ENCODE measurements at regions not wholly inside any gene's neighbourhood (a gene's known extent, or its start where the extent isn't known, plus 50 kb on each side); places are given as distances from the start of the nearest gene placed in this dataset.

- Histone ChIP-seq H3K4me1 (ENCODE audit: insufficient read depth, low read length) (no peaks in the 10 kb centered on the region), H3K4me3 (ENCODE audit: low read depth in 1 of 2, low read length in 2 of 2) (no peak overlapping the region), H4K20me1 (ENCODE audit: insufficient read depth, low read length) (no peaks in the 10 kb centered on the region), H3K4me2 (ENCODE audit: insufficient read depth, low read length) (no peak overlapping the region), H3K36me3 (ENCODE audit: insufficient read depth, low read length) (no peaks in the 10 kb centered on the region), H3K9me3 (ENCODE audit: insufficient read depth, low read length, severe bottlenecking) (no peaks in the 10 kb centered on the region), H3K79me2 (ENCODE audit: insufficient read depth, low read length) (no peaks in the 10 kb centered on the region), H3K27ac (ENCODE audit: low read length) (no peak overlapping the region), H2AFZ (ENCODE audit: low read depth, low read length) (no peak overlapping the region), H3K27me3 (ENCODE audit: insufficient read depth, low read length, poor library complexity) (no peaks in the 10 kb centered on the region), H3K9ac (ENCODE audit: low read depth, low read length) (no peak overlapping the region)
- no peak for TF ChIP-seq CTCF (IDR thresholded peaks at IDR 0.05; ENCODE audit: borderline replicate concordance, extremely low read depth, low read length, poor library complexity, severe bottlenecking)
- no peak for TF ChIP-seq EZH2 (IDR thresholded peaks at IDR 0.05; ENCODE audit: borderline replicate concordance, low read depth, low read length, severe bottlenecking)
- 0 out of 3 replicates have a peak, but pooled peaks have one; percentile 39 for ATAC-seq (ENCODE audit: insufficient read depth, low read depth)
- no peak for DNase-seq
Observed at GRCh38 chr2:226130192-226130591, 669.4 kb downstream of the IRS1 start.

DNA sequence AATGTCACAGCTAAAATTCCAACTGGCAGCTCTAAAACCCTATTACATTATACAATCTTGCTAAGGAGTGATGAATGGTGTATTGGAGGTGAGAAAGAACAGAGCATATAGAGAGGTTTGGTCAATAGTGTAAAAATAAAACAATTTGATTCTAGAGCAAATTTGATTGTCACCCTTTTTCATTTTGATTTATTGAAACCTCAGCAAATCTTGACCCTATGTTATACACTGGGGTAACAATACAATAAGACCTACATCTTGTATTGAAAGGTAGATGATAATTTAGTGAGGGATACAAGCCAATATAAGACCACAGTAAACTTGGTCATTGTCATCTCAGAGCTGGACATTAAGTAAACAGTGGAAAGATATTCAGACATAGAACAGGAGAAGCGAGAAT lies 671.9 kb downstream of the IRS1 start:
- no peak for TF ChIP-seq EZH2 (IDR thresholded peaks at IDR 0.05; ENCODE audit: borderline replicate concordance, low read depth, low read length, severe bottlenecking)
- Histone ChIP-seq H3K9me3 (ENCODE audit: insufficient read depth, low read length, severe bottlenecking) (no peaks in the 10 kb centered on the region), H3K36me3 (ENCODE audit: insufficient read depth, low read length) (no peaks in the 10 kb centered on the region), H3K4me1 (ENCODE audit: insufficient read depth, low read length) (no peaks in the 10 kb centered on the region), H4K20me1 (ENCODE audit: insufficient read depth, low read length) (no peaks in the 10 kb centered on the region), H3K79me2 (ENCODE audit: insufficient read depth, low read length) (no peaks in the 10 kb centered on the region), H2AFZ (ENCODE audit: low read depth, low read length) (no peak overlapping the region), H3K27me3 (ENCODE audit: insufficient read depth, low read length, poor library complexity) (no peaks in the 10 kb centered on the region), H3K9ac (ENCODE audit: low read depth, low read length) (no peak overlapping the region), H3K27ac (ENCODE audit: low read length) (no peak overlapping the region), H3K4me3 (ENCODE audit: low read depth in 1 of 2, low read length in 2 of 2) (no peak overlapping the region), H3K4me2 (ENCODE audit: insufficient read depth, low read length) (no peak overlapping the region)
- ATAC-seq (ENCODE audit: insufficient read depth, low read depth) (no peak), DNase-seq (no peak)

DNA sequence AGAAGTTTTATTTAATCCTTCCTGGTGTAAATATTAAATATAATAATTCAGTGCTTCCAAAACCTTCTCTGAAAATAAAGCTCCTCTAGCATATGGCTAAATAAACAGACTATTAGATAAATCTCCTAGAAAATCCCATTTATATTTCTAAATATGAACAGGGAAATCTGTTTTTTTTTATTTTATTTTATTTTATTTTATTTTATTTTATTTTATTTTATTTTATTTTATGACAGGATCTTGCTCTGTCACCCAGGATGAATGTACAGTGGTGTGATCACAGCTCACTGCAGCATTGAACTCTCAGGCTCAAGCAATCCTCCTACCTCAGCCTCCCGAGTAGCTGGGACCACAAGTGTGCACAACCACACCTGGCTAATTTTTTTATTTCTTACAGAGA lies 673.5 kb downstream of the IRS1 start:
- Histone ChIP-seq H3K79me2 (ENCODE audit: insufficient read depth, low read length) (no peaks in the 10 kb centered on the region), H3K9me3 (ENCODE audit: insufficient read depth, low read length, severe bottlenecking) (no peaks in the 10 kb centered on the region), H3K4me1 (ENCODE audit: insufficient read depth, low read length) (no peaks in the 10 kb centered on the region), H3K9ac (ENCODE audit: low read depth, low read length) (no peak overlapping the region), H3K27ac (ENCODE audit: low read length) (no peak overlapping the region), H3K36me3 (ENCODE audit: insufficient read depth, low read length) (no peaks in the 10 kb centered on the region), H4K20me1 (ENCODE audit: insufficient read depth, low read length) (no peaks in the 10 kb centered on the region), H3K4me3 (ENCODE audit: low read depth in 1 of 2, low read length in 2 of 2) (no peak overlapping the region), H3K27me3 (ENCODE audit: insufficient read depth, low read length, poor library complexity) (no peaks in the 10 kb centered on the region), H2AFZ (ENCODE audit: low read depth, low read length) (no peak overlapping the region), H3K4me2 (ENCODE audit: insufficient read depth, low read length) (no peak overlapping the region)
- no peak for ATAC-seq (ENCODE audit: insufficient read depth, low read depth)
- DNase-seq: no peak
- TF ChIP-seq CTCF (IDR thresholded peaks at IDR 0.05; ENCODE audit: borderline replicate concordance, extremely low read depth, low read length, poor library complexity, severe bottlenecking): no peak
- TF ChIP-seq EZH2 (IDR thresholded peaks at IDR 0.05; ENCODE audit: borderline replicate concordance, low read depth, low read length, severe bottlenecking): no peak

GRCh38 chr2:226125176-226125883 lies 674.3 kb downstream of the IRS1 start:
- H3K4me3 ChIP-seq (ENCODE audit: low read depth in 1 of 2, low read length in 2 of 2): no peak overlapping the region
- TF ChIP-seq EZH2 (IDR thresholded peaks at IDR 0.05; ENCODE audit: borderline replicate concordance, low read depth, low read length, severe bottlenecking) (no peak), CTCF (IDR thresholded peaks at IDR 0.05; ENCODE audit: borderline replicate concordance, extremely low read depth, low read length, poor library complexity, severe bottlenecking) (no peak)
- ATAC-seq (ENCODE audit: insufficient read depth, low read depth) (no peak), DNase-seq (no peak)
- no peak overlapping the region for H2AFZ ChIP-seq (ENCODE audit: low read depth, low read length)
- no peaks in the 10 kb centered on the region for H3K9me3 ChIP-seq (ENCODE audit: insufficient read depth, low read length, severe bottlenecking)
- no peaks in the 10 kb centered on the region for H3K79me2 ChIP-seq (ENCODE audit: insufficient read depth, low read length)
- H3K4me1 ChIP-seq (ENCODE audit: insufficient read depth, low read length): no peaks in the 10 kb centered on the region
- H3K4me2 ChIP-seq (ENCODE audit: insufficient read depth, low read length): no peak overlapping the region
- no peak overlapping the region for H3K27ac ChIP-seq (ENCODE audit: low read length)
- no peak overlapping the region for H3K9ac ChIP-seq (ENCODE audit: low read depth, low read length)
- H3K27me3 ChIP-seq (ENCODE audit: insufficient read depth, low read length, poor library complexity): no peaks in the 10 kb centered on the region
- no peaks in the 10 kb centered on the region for H4K20me1 ChIP-seq (ENCODE audit: insufficient read depth, low read length)
- no peaks in the 10 kb centered on the region for H3K36me3 ChIP-seq (ENCODE audit: insufficient read depth, low read length)
